ENCODE measurements at regions not wholly inside any gene's neighbourhood (a gene's known extent, or its start where the extent isn't known, plus 50 kb on each side); places are given as distances from the start of the nearest gene placed in this dataset.
"Not testable (repeated sequence)": the region's sequence is repeated elsewhere in the genome, so short reads cannot be mapped to it uniquely, and the experiment has no call there.

- Mint-ChIP-seq H3K9me3 (ENCODE audit: unreplicated experiment) (peaks cover 8% of the 10 kb centered on the region), H3K4me1 (ENCODE audit: insufficient read depth, unreplicated experiment) (no peaks in the 10 kb centered on the region)
- no TSS peak for BruUV-seq (replicated peaks)
Observed at GRCh38 chr18:75723521-75724340, 296.2 kb upstream of the SMIM21 start.

DNA sequence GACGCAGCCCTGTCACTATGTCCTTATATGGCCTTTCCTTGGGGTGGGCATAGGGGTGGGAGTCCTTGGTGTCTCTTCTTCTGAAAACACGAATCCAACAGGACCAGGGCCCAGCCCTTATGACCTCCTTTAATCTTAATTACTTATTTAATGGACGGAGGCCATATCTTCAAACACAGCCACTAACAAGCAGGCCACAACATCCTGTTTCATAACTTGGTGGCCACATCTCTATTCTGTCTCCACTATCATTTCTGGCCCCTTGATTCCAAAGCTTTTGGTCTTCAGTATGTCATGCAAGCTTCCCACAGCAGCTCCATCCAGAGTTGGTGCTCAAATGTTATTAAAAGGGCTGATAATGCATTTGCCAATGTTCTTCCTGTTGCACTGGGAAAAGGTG is 287.3 kb upstream of the SMIM21 start:
- ChIA-PET POLR2A (no interaction called here), CTCF (interaction anchor here (0.7 kb wide), 1 partner anchor 739 kb away, joined by 3 read pairs; no protein-coding TSS in a partner anchor)
- TF ChIP-seq, protein P1, sequence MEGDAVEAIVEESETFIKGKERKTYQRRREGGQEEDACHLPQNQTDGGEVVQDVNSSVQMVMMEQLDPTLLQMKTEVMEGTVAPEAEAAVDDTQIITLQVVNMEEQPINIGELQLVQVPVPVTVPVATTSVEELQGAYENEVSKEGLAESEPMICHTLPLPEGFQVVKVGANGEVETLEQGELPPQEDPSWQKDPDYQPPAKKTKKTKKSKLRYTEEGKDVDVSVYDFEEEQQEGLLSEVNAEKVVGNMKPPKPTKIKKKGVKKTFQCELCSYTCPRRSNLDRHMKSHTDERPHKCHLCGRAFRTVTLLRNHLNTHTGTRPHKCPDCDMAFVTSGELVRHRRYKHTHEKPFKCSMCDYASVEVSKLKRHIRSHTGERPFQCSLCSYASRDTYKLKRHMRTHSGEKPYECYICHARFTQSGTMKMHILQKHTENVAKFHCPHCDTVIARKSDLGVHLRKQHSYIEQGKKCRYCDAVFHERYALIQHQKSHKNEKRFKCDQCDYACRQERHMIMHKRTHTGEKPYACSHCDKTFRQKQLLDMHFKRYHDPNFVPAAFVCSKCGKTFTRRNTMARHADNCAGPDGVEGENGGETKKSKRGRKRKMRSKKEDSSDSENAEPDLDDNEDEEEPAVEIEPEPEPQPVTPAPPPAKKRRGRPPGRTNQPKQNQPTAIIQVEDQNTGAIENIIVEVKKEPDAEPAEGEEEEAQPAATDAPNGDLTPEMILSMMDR (IDR thresholded peaks at IDR 0.05; ENCODE audit: unreplicated experiment) = no peak
- BruUV-seq (replicated peaks) = no TSS peak
- Mint-ChIP-seq H3K36me3 (ENCODE audit: insufficient read depth, unreplicated experiment) (no peaks in the 10 kb centered on the region), H3K9me3 (ENCODE audit: unreplicated experiment) (no peaks in the 10 kb centered on the region), H3K27ac (ENCODE audit: low read depth, unreplicated experiment) (no peak overlapping the region), H3K4me1 (ENCODE audit: insufficient read depth, unreplicated experiment) (no peaks in the 10 kb centered on the region), H3K27me3 (ENCODE audit: insufficient read depth, unreplicated experiment) (no peaks in the 10 kb centered on the region), H3K4me3 (ENCODE audit: unreplicated experiment) (no peak overlapping the region)
- intact Hi-C loops (cut with micrococcal nuclease) = no loop called here
- DNase-seq (ENCODE audit: unreplicated experiment) = no peak

More at GRCh38 chr18:75723521-75724340, 296.2 kb upstream of the SMIM21 start:
- POLR2A ChIA-PET = no interaction called here
- H3K4me3 Mint-ChIP-seq (ENCODE audit: unreplicated experiment) = no peak overlapping the region
- TF ChIP-seq, protein P1 (IDR thresholded peaks at IDR 0.05; ENCODE audit: unreplicated experiment) = no peak
- no peaks in the 10 kb centered on the region for H3K36me3 Mint-ChIP-seq (ENCODE audit: insufficient read depth, unreplicated experiment)
- no peak for DNase-seq (ENCODE audit: unreplicated experiment)
- no peak overlapping the region for H3K27ac Mint-ChIP-seq (ENCODE audit: low read depth, unreplicated experiment)
- H3K27me3 Mint-ChIP-seq (ENCODE audit: insufficient read depth, unreplicated experiment) = no peaks in the 10 kb centered on the region
- intact Hi-C loops (cut with micrococcal nuclease) = loop anchor here (10.0 kb wide), 1 partner anchor 621 kb away; no protein-coding TSS in a partner anchor
- CTCF ChIA-PET = no interaction called here

- H3K9me3 Mint-ChIP-seq (ENCODE audit: unreplicated experiment); DNase-seq (ENCODE audit: unreplicated experiment); BruUV-seq (replicated peaks); H3K36me3 Mint-ChIP-seq (ENCODE audit: insufficient read depth, unreplicated experiment); CTCF ChIA-PET; POLR2A ChIA-PET; H3K4me1 Mint-ChIP-seq (ENCODE audit: insufficient read depth, unreplicated experiment); H3K4me3 Mint-ChIP-seq (ENCODE audit: unreplicated experiment); intact Hi-C loops (cut with micrococcal nuclease); H3K27ac Mint-ChIP-seq (ENCODE audit: low read depth, unreplicated experiment); H3K27me3 Mint-ChIP-seq (ENCODE audit: insufficient read depth, unreplicated experiment): not testable (repeated sequence)
Observed at GRCh38 chr18:75712124-75712867, 284.8 kb upstream of the SMIM21 start.

GRCh38 chr18:75700561-75700960 is 273.1 kb upstream of the SMIM21 start:
- H3K36me3 Mint-ChIP-seq (ENCODE audit: insufficient read depth, unreplicated experiment) = peaks cover 5% of the 10 kb centered on the region
- POLR2A ChIA-PET = no interaction called here
- intact Hi-C loops (cut with micrococcal nuclease) = no loop called here

More at GRCh38 chr18:75700561-75700960, 273.1 kb upstream of the SMIM21 start:
- H3K9me3 Mint-ChIP-seq (ENCODE audit: unreplicated experiment) = no peaks in the 10 kb centered on the region
- CTCF ChIA-PET = no interaction called here
- H3K4me3 Mint-ChIP-seq (ENCODE audit: unreplicated experiment) = no peak overlapping the region
- H3K4me1 Mint-ChIP-seq (ENCODE audit: insufficient read depth, unreplicated experiment) = no peaks in the 10 kb centered on the region
- no peak overlapping the region for H3K27ac Mint-ChIP-seq (ENCODE audit: low read depth, unreplicated experiment)
- H3K27me3 Mint-ChIP-seq (ENCODE audit: insufficient read depth, unreplicated experiment) = no peaks in the 10 kb centered on the region
- TF ChIP-seq, protein P1 (IDR thresholded peaks at IDR 0.05; ENCODE audit: unreplicated experiment) = no peak
- no peak for DNase-seq (ENCODE audit: unreplicated experiment)
- BruUV-seq (replicated peaks) = no TSS peak

Measured in MCF 10A (cell line).